Tibial nerve (tissue), 4 donors: ENCODE measurements at regions not wholly inside any gene's neighbourhood (a gene's known extent, or its start where the extent isn't known, plus 50 kb on each side); places are given as distances from the start of the nearest gene placed in this dataset.

Experiments
- DNase-seq, 2 donors: peaks; one replicate each; pipeline ENCODE4 v3.0.0-alpha.2; 2019; ENCODE audit warnings: low spot score in 2 of 2
- H3K27ac ChIP-seq, 4 donors: fragments of 200-600 bp; sonication (generic) in 3 of 4; one replicate each; pipeline ENCODE4 v1.5.1; 2017 to 2019; ENCODE audit warnings: mild to moderate bottlenecking in 1 of 4
- H3K27me3 ChIP-seq, 2 donors: fragments of 200-600 bp; sonication (generic) in 1 of 2; one replicate each; pipeline versions ENCODE4 v1.5.1 to v1.6.0; 2017 to 2019
- H3K36me3 ChIP-seq, 3 donors: fragments of 200-600 bp; sonication (generic); one replicate each; pipeline ENCODE4 v1.5.1; 2018 to 2019
- H3K4me1 ChIP-seq, 4 donors: fragments of 200-600 bp; sonication (generic) in 3 of 4; one replicate each; pipeline ENCODE4 v1.5.1; 2017 to 2019
- H3K4me3 ChIP-seq, 4 donors: fragments of 200-600 bp; sonication (generic) in 3 of 4; one replicate each; pipeline ENCODE4 v1.5.1; 2017 to 2019; ENCODE audit warnings: mild to moderate bottlenecking in 1 of 4, moderate library complexity in 1 of 4
- H3K9me3 ChIP-seq, 4 donors: fragments of 200-600 bp; sonication (generic) in 3 of 4; one replicate each; pipeline ENCODE4 v1.5.1; 2017 to 2019
- CTCF ChIP-seq, 5 experiments: fragments of 200-600 bp in 3 of 5; fragments of 450-650 bp in 2 of 5; sonication (generic) in 3 of 5; IDR thresholded peaks; one replicate each; pipeline ENCODE4 v1.5.1; 2016 to 2019; ENCODE audit warnings: antibody characterized with exemption in 5 of 5, mild to moderate bottlenecking in 3 of 5, moderate library complexity in 2 of 5
- EP300 ChIP-seq, 2 donors: sonication (generic); formaldehyde crosslinking; IDR thresholded peaks; one replicate each; pipeline ENCODE4 v1.6.1; 2017; ENCODE audit warnings: antibody characterized with exemption in 2 of 2, mild to moderate bottlenecking in 1 of 2
- POLR2A ChIP-seq, 2 donors: fragments of 450-650 bp; IDR thresholded peaks; one replicate each; pipeline ENCODE4 v1.6.1; 2017; ENCODE audit warnings: antibody characterized with exemption in 2 of 2, mild to moderate bottlenecking in 2 of 2, moderate library complexity in 2 of 2
- WGBS, 2 donors: methylation state at CpG; one replicate each; pipeline ENCODE4 v1.1.5; 2018; 5-methylcytosine and 5-hydroxymethylcytosine counted together

- DNase-seq: no peak
- no peak for TF ChIP-seq EP300 (IDR thresholded peaks at IDR 0.05)
- no peak for TF ChIP-seq POLR2A (IDR thresholded peaks at IDR 0.05)
- TF ChIP-seq CTCF (IDR thresholded peaks at IDR 0.05): no peak
- H3K4me3 ChIP-seq: no peak overlapping the region
- H3K27ac ChIP-seq: no peak overlapping the region
- 80 to 84% methylated on average over 8 of the region's 8 CpGs for WGBS, 2 donors
- H3K4me1 ChIP-seq: no peaks in the 10 kb centered on the region
- H3K27me3 ChIP-seq: no peaks in the 10 kb centered on the region
- no peaks in the 10 kb centered on the region for H3K36me3 ChIP-seq
- peaks cover 0 to 5% (median under 1%) of the 10 kb centered on the region in 4 donors for H3K9me3 ChIP-seq
These were observed 51.4 kb upstream of the EGFR start for GRCh38 chr7:54967377-54967776.

GRCh38 chr7:54968018-54968417 lies 50.8 kb upstream of the EGFR start:
- H3K9me3 ChIP-seq: peaks cover 0 to 10% (median 3%) of the 10 kb centered on the region in 4 donors
- no peaks in the 10 kb centered on the region for H3K27me3 ChIP-seq
- no peak for TF ChIP-seq POLR2A (IDR thresholded peaks at IDR 0.05)
- TF ChIP-seq CTCF (IDR thresholded peaks at IDR 0.05): no peak
- no peak for TF ChIP-seq EP300 (IDR thresholded peaks at IDR 0.05)
- 82 to 86% methylated on average over 6 of the region's 6 CpGs for WGBS, 2 donors
- H3K27ac ChIP-seq: no peak overlapping the region
- H3K4me3 ChIP-seq: no peak overlapping the region
- no peak for DNase-seq
- H3K4me1 ChIP-seq: no peaks in the 10 kb centered on the region
- H3K36me3 ChIP-seq: no peaks in the 10 kb centered on the region
